HG02840 (cell line): ENCODE measurements at regions not wholly inside any gene's neighbourhood (a gene's known extent, or its start where the extent isn't known, plus 50 kb on each side); places are given as distances from the start of the nearest gene placed in this dataset.

ENCODE experiments used
- ATAC-seq: cut with Tn5 transposase; IDR thresholded peaks from one replicate; pipeline ENCODE4 v1.9.1; 2021; ENCODE audit warnings: mild to moderate bottlenecking, moderate library complexity, moderate number of reproducible peaks; ENCODE audit not compliant: unreplicated experiment, low FRiP score

GRCh38 chr10:43816351-43817321 lies 168.0 kb upstream of the ZNF32 start:
- peak; percentile 95 for ATAC-seq

GRCh38 chr10:43815181-43815885 lies 166.7 kb upstream of the ZNF32 start:
- no peak for ATAC-seq

GRCh38 chr10:43814663-43815062 lies 166.0 kb upstream of the ZNF32 start:
- no peak for ATAC-seq

GRCh38 chr10:43811871-43812270 lies 163.2 kb upstream of the ZNF32 start:
- no peak for ATAC-seq

GRCh38 chr10:43809211-43809930 lies 160.7 kb upstream of the ZNF32 start:
- ATAC-seq, result no peak

GRCh38 chr10:43808136-43808535 lies 159.5 kb upstream of the ZNF32 start:
- no peak for ATAC-seq

GRCh38 chr10:43806831-43807640 lies 158.4 kb upstream of the ZNF32 start:
- no peak for ATAC-seq

- ATAC-seq, result no peak
Measured at GRCh38 chr10:43803791-43804190, 155.1 kb upstream of the ZNF32 start.

- ATAC-seq, result no peak
Measured at GRCh38 chr10:43802988-43803696, 154.5 kb upstream of the ZNF32 start.

GRCh38 chr10:43801626-43802025 lies 152.9 kb upstream of the ZNF32 start:
- ATAC-seq, result no peak

- no peak for ATAC-seq
Measured at GRCh38 chr10:43801140-43801539, 152.5 kb upstream of the ZNF32 start.

- ATAC-seq, result no peak
Measured at GRCh38 chr10:43796781-43797180, 148.1 kb upstream of the ZNF32 start.

GRCh38 chr10:43795639-43796038 lies 147.0 kb upstream of the ZNF32 start:
- no peak for ATAC-seq

- ATAC-seq, result no peak
Measured at GRCh38 chr10:43795093-43795492, 146.4 kb upstream of the ZNF32 start.

GRCh38 chr10:43794181-43794815 lies 145.6 kb upstream of the ZNF32 start:
- no peak for ATAC-seq

GRCh38 chr10:43793704-43794103 lies 145.0 kb upstream of the ZNF32 start:
- no peak for ATAC-seq

GRCh38 chr10:43790147-43790546 lies 141.5 kb upstream of the ZNF32 start:
- no peak for ATAC-seq

GRCh38 chr10:43785252-43785651 lies 136.6 kb upstream of the ZNF32 start:
- ATAC-seq, result no peak

- no peak for ATAC-seq
Measured at GRCh38 chr10:43782814-43783213, 134.1 kb upstream of the ZNF32 start.
